ENCODE measurements at regions not wholly inside any gene's neighbourhood (a gene's known extent, or its start where the extent isn't known, plus 50 kb on each side); places are given as distances from the start of the nearest gene placed in this dataset.
"Not testable (repeated sequence)": the region's sequence is repeated elsewhere in the genome, so short reads cannot be mapped to it uniquely, and the experiment has no call there.

GRCh38 chr11:44368886-44369285 is 58.9 kb upstream of the ALX4 start:
- ATAC-seq (no peak), FAIRE-seq (no peak), DNase-seq (ENCODE audit: low read depth in 1 of 2, low spot score in 1 of 2) (no peak)
- H3K9me3 ChIP-seq = no peaks in the 10 kb centered on the region
- H3K27ac ChIP-seq = no peak overlapping the region
- CTCF ChIA-PET = interaction anchor here (0.9 kb wide), 1 partner anchor 9 kb away, joined by 3 read pairs; no protein-coding TSS in a partner anchor
- H3K4me1 ChIP-seq = no peaks in the 10 kb centered on the region
- POLR2A ChIA-PET = no interaction called here
- no peak overlapping the region for H3K4me2 ChIP-seq
- 23% methylated on average over 2 of the region's 2 CpGs for WGBS (ENCODE audit: missing lambda C conversion rate)
- no peak overlapping the region for H3K4me3 ChIP-seq
- TF ChIP-seq, protein P1, sequence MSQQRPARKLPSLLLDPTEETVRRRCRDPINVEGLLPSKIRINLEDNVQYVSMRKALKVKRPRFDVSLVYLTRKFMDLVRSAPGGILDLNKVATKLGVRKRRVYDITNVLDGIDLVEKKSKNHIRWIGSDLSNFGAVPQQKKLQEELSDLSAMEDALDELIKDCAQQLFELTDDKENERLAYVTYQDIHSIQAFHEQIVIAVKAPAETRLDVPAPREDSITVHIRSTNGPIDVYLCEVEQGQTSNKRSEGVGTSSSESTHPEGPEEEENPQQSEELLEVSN (IDR thresholded peaks at IDR 0.05; ENCODE audit: borderline replicate concordance, low read depth) = no peak
- TF ChIP-seq HOXB5 (CRISPR knock-in tag; IDR thresholded peaks at IDR 0.05) = no peak
- no peak for TF ChIP-seq FOSL2 (IDR thresholded peaks at IDR 0.05)
- no peak for TF ChIP-seq FOSL2 (CRISPR knock-in tag; IDR thresholded peaks at IDR 0.05)
- TF ChIP-seq JUNB (IDR thresholded peaks at IDR 0.05) = no peak
- no peak for TF ChIP-seq ZFP36 (IDR thresholded peaks at IDR 0.05; ENCODE audit: borderline replicate concordance, partially characterized antibody)
- TF ChIP-seq MYC (IDR thresholded peaks at IDR 0.05; ENCODE audit: borderline replicate concordance, low read length) = no peak
- TF ChIP-seq ZNF302 (CRISPR knock-in tag; IDR thresholded peaks at IDR 0.05) = no peak
- TF ChIP-seq, protein P2, sequence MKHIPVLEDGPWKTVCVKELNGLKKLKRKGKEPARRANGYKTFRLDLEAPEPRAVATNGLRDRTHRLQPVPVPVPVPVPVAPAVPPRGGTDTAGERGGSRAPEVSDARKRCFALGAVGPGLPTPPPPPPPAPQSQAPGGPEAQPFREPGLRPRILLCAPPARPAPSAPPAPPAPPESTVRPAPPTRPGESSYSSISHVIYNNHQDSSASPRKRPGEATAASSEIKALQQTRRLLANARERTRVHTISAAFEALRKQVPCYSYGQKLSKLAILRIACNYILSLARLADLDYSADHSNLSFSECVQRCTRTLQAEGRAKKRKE (CRISPR knock-in tag; IDR thresholded peaks at IDR 0.05; ENCODE audit: low read depth) = no peak
- TF ChIP-seq CBX8 (IDR thresholded peaks at IDR 0.05) = no peak
- no peak for TF ChIP-seq FOSB (CRISPR knock-in tag; IDR thresholded peaks at IDR 0.05)
- TF ChIP-seq ZSCAN20 (CRISPR knock-in tag; IDR thresholded peaks at IDR 0.05) = no peak
- no peak for TF ChIP-seq NR3C1 (IDR thresholded peaks at IDR 0.05)
- no peak for TF ChIP-seq CTCF (IDR thresholded peaks at IDR 0.05)
- no peak for TF ChIP-seq EP300 (IDR thresholded peaks at IDR 0.05)
- TF ChIP-seq RNF2 (IDR thresholded peaks at IDR 0.05; ENCODE audit: borderline replicate concordance, low read depth) = no peak
- no peak for TF ChIP-seq RARB (CRISPR knock-in tag; IDR thresholded peaks at IDR 0.05)
- no peak for TF ChIP-seq PBX3 (IDR thresholded peaks at IDR 0.05)
- TF ChIP-seq HMGXB4 (CRISPR knock-in tag; IDR thresholded peaks at IDR 0.05; ENCODE audit: borderline replicate concordance) = no peak
- TF ChIP-seq EHF (CRISPR knock-in tag; IDR thresholded peaks at IDR 0.05) = no peak

DNA sequence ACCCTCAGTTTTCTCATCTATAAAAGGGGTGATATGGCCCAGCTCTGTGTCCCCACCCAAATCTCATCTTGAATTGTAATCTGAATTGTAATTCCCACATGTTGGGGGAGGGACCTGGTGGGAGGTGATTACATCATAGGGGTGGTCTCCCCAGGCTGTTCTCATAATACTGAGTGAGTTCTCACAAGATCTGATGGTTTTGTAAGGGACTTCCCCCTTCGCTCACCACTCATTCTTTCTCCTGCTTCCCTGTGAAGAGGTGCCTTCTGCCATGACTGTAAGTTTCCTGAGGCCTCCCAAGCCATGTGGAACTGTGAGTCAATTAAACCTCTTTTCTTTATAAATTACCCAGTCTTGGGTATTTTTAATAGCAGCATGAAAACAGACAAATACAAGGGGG is 61.1 kb upstream of the ALX4 start:
- ATAC-seq; DNase-seq (ENCODE audit: low read depth in 1 of 2, low spot score in 1 of 2); H3K27ac ChIP-seq; CTCF ChIA-PET; H3K4me1 ChIP-seq; H3K9me3 ChIP-seq; FAIRE-seq; H3K4me2 ChIP-seq; POLR2A ChIA-PET; H3K4me3 ChIP-seq: not testable (repeated sequence)
- WGBS (ENCODE audit: missing lambda C conversion rate) = 67% methylated on average over 1 of the region's 1 CpG

Measured in A549 (cell line).